Subcutaneous abdominal adipose tissue (tissue), 5 donors: ENCODE measurements at regions not wholly inside any gene's neighbourhood (a gene's known extent, or its start where the extent isn't known, plus 50 kb on each side); places are given as distances from the start of the nearest gene placed in this dataset.

Source experiments
- H3K27ac ChIP-seq: one replicate; pipeline ENCODE4 v1.7.0; 2013; ENCODE audit warnings: low read depth, mild to moderate bottlenecking, inconsistent platforms, low read length, moderate library complexity
- H3K27me3 ChIP-seq, 5 donors: one replicate each; pipeline ENCODE4 v1.7.0; 2013; ENCODE audit warnings: low read length in 5 of 5, inconsistent platforms in 1 of 5; ENCODE audit not compliant: control insufficient read depth in 5 of 5, insufficient read depth in 4 of 5
- H3K36me3 ChIP-seq, 5 donors: one replicate each; pipeline ENCODE4 v1.7.0; 2013; ENCODE audit warnings: low read length in 5 of 5; ENCODE audit not compliant: control insufficient read depth in 5 of 5, insufficient read depth in 5 of 5
- H3K4me1 ChIP-seq, 5 donors: one replicate each; pipeline ENCODE4 v1.7.0; 2013; ENCODE audit warnings: low read length in 5 of 5, mild to moderate bottlenecking in 3 of 5, moderate library complexity in 1 of 5; ENCODE audit not compliant: control insufficient read depth in 5 of 5, insufficient read depth in 5 of 5
- H3K4me3 ChIP-seq, 5 donors: one replicate each; pipeline ENCODE4 v1.7.0; 2013; ENCODE audit warnings: low read length in 5 of 5, low read depth in 1 of 5
- H3K9ac ChIP-seq, 5 donors: one replicate each; pipeline ENCODE4 v1.7.0; 2013; ENCODE audit warnings: low read length in 5 of 5, mild to moderate bottlenecking in 4 of 5, moderate library complexity in 3 of 5
- H3K9me3 ChIP-seq, 5 donors: one replicate each; pipeline ENCODE4 v1.7.0; 2013; ENCODE audit warnings: low read length in 5 of 5; ENCODE audit not compliant: control insufficient read depth in 5 of 5
- donor health status: healthy.
- donor health status: healthy.
- donor health status: healthy.
- donor health status: healthy.
- donor health status: healthy.

- Histone ChIP-seq H3K27ac (no peak overlapping the region), H3K36me3 (no peaks in the 10 kb centered on the region), H3K4me3 (no peak overlapping the region), H3K27me3 (peaks cover 0 to 31% (median 22%) of the 10 kb centered on the region in 5 donors), H3K9me3 (peaks cover 0 to under 1% (median 0%) of the 10 kb centered on the region in 5 donors), H3K4me1 (no peaks in the 10 kb centered on the region), H3K9ac (no peak overlapping the region)
Measured at GRCh38 chr1:37303884-37304574, 170.4 kb upstream of the ZC3H12A start.

- Histone ChIP-seq H3K9me3 (peaks cover 0 to 2% (median 0%) of the 10 kb centered on the region in 5 donors), H3K27me3 (peaks cover 8 to 26% (median 16%) of the 10 kb centered on the region in 5 donors), H3K27ac (no peak overlapping the region), H3K9ac (no peak overlapping the region), H3K4me3 (no peak overlapping the region), H3K4me1 (no peaks in the 10 kb centered on the region), H3K36me3 (no peaks in the 10 kb centered on the region)
Measured at GRCh38 chr1:37305108-37305507, 169.3 kb upstream of the ZC3H12A start.

GRCh38 chr1:37305841-37306240, 168.5 kb upstream of the ZC3H12A start:
- Histone ChIP-seq H3K27me3 (peaks cover 8 to 21% (median 15%) of the 10 kb centered on the region in 5 donors), H3K4me3 (no peak overlapping the region), H3K4me1 (no peaks in the 10 kb centered on the region), H3K9ac (no peak overlapping the region), H3K27ac (no peak overlapping the region), H3K9me3 (peaks cover 0 to 2% (median 0%) of the 10 kb centered on the region in 5 donors), H3K36me3 (no peaks in the 10 kb centered on the region)

GRCh38 chr1:37306461-37306860, 167.9 kb upstream of the ZC3H12A start:
- peaks cover 0 to 2% (median 0%) of the 10 kb centered on the region in 5 donors for H3K9me3 ChIP-seq
- H3K4me1 ChIP-seq, result no peaks in the 10 kb centered on the region
- peaks cover 7 to 25% (median 15%) of the 10 kb centered on the region in 5 donors for H3K27me3 ChIP-seq
- H3K9ac ChIP-seq, result no peak overlapping the region
- no peak overlapping the region for H3K4me3 ChIP-seq
- no peaks in the 10 kb centered on the region for H3K36me3 ChIP-seq
- H3K27ac ChIP-seq, result no peak overlapping the region

GRCh38 chr1:37306871-37307270, 167.5 kb upstream of the ZC3H12A start:
- Histone ChIP-seq H3K27me3 (peaks cover 9 to 25% (median 17%) of the 10 kb centered on the region in 5 donors), H3K36me3 (no peaks in the 10 kb centered on the region), H3K27ac (no peak overlapping the region), H3K4me1 (no peaks in the 10 kb centered on the region), H3K9ac (no peak overlapping the region), H3K9me3 (peaks cover 0 to 2% (median 0%) of the 10 kb centered on the region in 5 donors), H3K4me3 (no peak overlapping the region)

GRCh38 chr1:37308031-37308960, 166.1 kb upstream of the ZC3H12A start:
- Histone ChIP-seq H3K27ac (no peak overlapping the region), H3K27me3 (peaks cover 13 to 28% (median 23%) of the 10 kb centered on the region in 5 donors), H3K9ac (no peak overlapping the region), H3K36me3 (no peaks in the 10 kb centered on the region), H3K9me3 (peaks cover 0 to 2% (median 0%) of the 10 kb centered on the region in 5 donors), H3K4me3 (no peak overlapping the region), H3K4me1 (no peaks in the 10 kb centered on the region)

GRCh38 chr1:37309574-37309973, 164.8 kb upstream of the ZC3H12A start:
- no peak overlapping the region for H3K9ac ChIP-seq
- H3K36me3 ChIP-seq, result no peaks in the 10 kb centered on the region
- H3K9me3 ChIP-seq, result peaks cover 0 to 2% (median 0%) of the 10 kb centered on the region in 5 donors
- no peak overlapping the region for H3K27ac ChIP-seq
- no peaks in the 10 kb centered on the region for H3K4me1 ChIP-seq
- H3K27me3 ChIP-seq, result peaks cover 19 to 34% (median 32%) of the 10 kb centered on the region in 5 donors
- no peak overlapping the region for H3K4me3 ChIP-seq

GRCh38 chr1:37310064-37310463, 164.3 kb upstream of the ZC3H12A start:
- no peak overlapping the region for H3K4me3 ChIP-seq

GRCh38 chr1:37315371-37315846, 159.0 kb upstream of the ZC3H12A start:
- no peaks in the 10 kb centered on the region for H3K36me3 ChIP-seq
- peaks cover 41 to 66% (median 61%) of the 10 kb centered on the region in 5 donors for H3K27me3 ChIP-seq
- no peak overlapping the region for H3K4me3 ChIP-seq
- no peaks in the 10 kb centered on the region for H3K4me1 ChIP-seq
- no peaks in the 10 kb centered on the region for H3K9me3 ChIP-seq
- H3K27ac ChIP-seq, result no peak overlapping the region
- H3K9ac ChIP-seq, result no peak overlapping the region

More at GRCh38 chr1:37310064-37310463, 164.3 kb upstream of the ZC3H12A start:
- H3K27ac ChIP-seq, result no peak overlapping the region
- no peak overlapping the region for H3K9ac ChIP-seq
- H3K4me1 ChIP-seq, result no peaks in the 10 kb centered on the region
- H3K9me3 ChIP-seq, result peaks cover 0 to 2% (median 0%) of the 10 kb centered on the region in 5 donors
- no peaks in the 10 kb centered on the region for H3K36me3 ChIP-seq
- peaks cover 23 to 38% (median 32%) of the 10 kb centered on the region in 5 donors for H3K27me3 ChIP-seq
